H9 (cell line): ENCODE measurements at regions not wholly inside any gene's neighbourhood (a gene's known extent, or its start where the extent isn't known, plus 50 kb on each side); places are given as distances from the start of the nearest gene placed in this dataset.

Experiments
- DNase-seq: peaks from one replicate; pipeline ENCODE4 v3.0.0-alpha.2; 2017
- H2AFZ ChIP-seq: one replicate; pipeline ENCODE4 v1.6.1; 2013; ENCODE audit warnings: mild to moderate bottlenecking, low read length, control low read depth, moderate library complexity
- H2AK5ac ChIP-seq: 2 replicates; pipeline ENCODE4 v1.6.1; 2013; ENCODE audit warnings: low read length, control low read depth, mixed read lengths; ENCODE audit not compliant: insufficient read length
- H2BK120ac ChIP-seq: one replicate; pipeline ENCODE4 v1.6.1; 2013; ENCODE audit warnings: low read depth, mild to moderate bottlenecking, low read length, control low read depth, inconsistent platforms; ENCODE audit not compliant: poor library complexity, severe bottlenecking
- H2BK12ac ChIP-seq: 2 replicates; pipeline ENCODE4 v1.6.1; 2013; ENCODE audit warnings: low read length, control low read depth, mixed read lengths, low read depth; ENCODE audit not compliant: insufficient read length
- H2BK15ac ChIP-seq: 2 replicates; pipeline ENCODE4 v1.6.1; 2013; ENCODE audit warnings: low read depth, low read length, control low read depth
- H2BK20ac ChIP-seq: one replicate; pipeline ENCODE4 v1.6.1; 2013; ENCODE audit warnings: low read depth, mild to moderate bottlenecking, low read length, control low read depth, inconsistent platforms; ENCODE audit not compliant: poor library complexity, severe bottlenecking
- H2BK5ac ChIP-seq: 2 replicates; pipeline ENCODE4 v1.6.1; 2013; ENCODE audit warnings: low read length, control low read depth, mixed read lengths; ENCODE audit not compliant: insufficient read length
- H3K14ac ChIP-seq: 2 replicates; pipeline ENCODE4 v1.6.1; 2013; ENCODE audit warnings: low read length, control low read depth; ENCODE audit not compliant: insufficient read depth
- H3K18ac ChIP-seq: 2 replicates; pipeline ENCODE4 v1.6.1; 2013; ENCODE audit warnings: low read depth, mild to moderate bottlenecking, mixed read lengths, low read length, control low read depth; ENCODE audit not compliant: insufficient read length
- H3K23ac ChIP-seq: 2 replicates; pipeline ENCODE4 v1.6.1; 2013; ENCODE audit warnings: low read length, control low read depth, mixed read lengths, low read depth; ENCODE audit not compliant: insufficient read length
- H3K23me2 ChIP-seq: 2 replicates; pipeline ENCODE4 v1.6.1; 2013; ENCODE audit warnings: low read depth, mild to moderate bottlenecking, mixed read lengths, low read length, control low read depth; ENCODE audit not compliant: insufficient read length, poor library complexity, severe bottlenecking
- H3K27ac ChIP-seq: 2 replicates; pipeline ENCODE4 v1.5.1; 2013; ENCODE audit warnings: low read length, control low read depth, mixed read lengths, low read depth; ENCODE audit not compliant: insufficient read length
- H3K27me3 ChIP-seq: 2 replicates; pipeline ENCODE4 v1.6.1; 2013; ENCODE audit warnings: low read length, control low read depth, inconsistent platforms; ENCODE audit not compliant: insufficient read depth
- H3K4ac ChIP-seq: 2 replicates; pipeline ENCODE4 v1.6.1; 2013; ENCODE audit warnings: low read depth, mild to moderate bottlenecking, control low read depth, inconsistent platforms, low read length, moderate library complexity
- H3K4me1 ChIP-seq: 2 replicates; pipeline ENCODE4 v1.6.1; 2013; ENCODE audit warnings: low read length, control low read depth, inconsistent platforms; ENCODE audit not compliant: insufficient read depth
- H3K4me2 ChIP-seq: 2 replicates; pipeline ENCODE4 v1.6.1; 2013; ENCODE audit warnings: low read length, control low read depth, mixed read lengths; ENCODE audit not compliant: insufficient read length, insufficient read depth
- H3K56ac ChIP-seq: 2 replicates; pipeline ENCODE4 v1.6.1; 2013; ENCODE audit warnings: low read depth, mild to moderate bottlenecking, mixed read lengths, low read length, control low read depth; ENCODE audit not compliant: insufficient read length
- H3K79me1 ChIP-seq: 2 replicates; pipeline ENCODE4 v1.6.1; 2013; ENCODE audit warnings: low read depth, mild to moderate bottlenecking, moderate library complexity, low read length, control low read depth, inconsistent platforms; ENCODE audit not compliant: insufficient read depth, poor library complexity, severe bottlenecking
- H3K79me2 ChIP-seq: 2 replicates; pipeline ENCODE4 v1.6.1; 2013; ENCODE audit warnings: low read length, control low read depth, inconsistent platforms; ENCODE audit not compliant: insufficient read depth
- H3K9ac ChIP-seq: 2 replicates; pipeline ENCODE4 v1.6.1; 2013; ENCODE audit warnings: low read length, control low read depth, mixed read lengths; ENCODE audit not compliant: insufficient read length; ENCODE audit errors: extremely low read depth
- H3K9me3 ChIP-seq: one replicate; pipeline ENCODE4 v1.6.1; 2013; ENCODE audit warnings: low read depth, low read length, inconsistent platforms; ENCODE audit not compliant: control insufficient read depth
- H3T11ph ChIP-seq: one replicate; pipeline ENCODE4 v1.6.1; 2013; ENCODE audit warnings: mild to moderate bottlenecking, low read length, control low read depth, inconsistent platforms
- H4K20me1 ChIP-seq: one replicate; pipeline ENCODE4 v1.6.1; 2013; ENCODE audit not compliant: control insufficient read depth, insufficient read length, insufficient read depth
- H4K5ac ChIP-seq: 2 replicates; pipeline ENCODE4 v1.6.1; 2013; ENCODE audit warnings: low read depth, mild to moderate bottlenecking, mixed read lengths, low read length, control low read depth; ENCODE audit not compliant: insufficient read length
- H4K8ac ChIP-seq: replicated peaks from 2 replicates; pipeline ENCODE4 v1.6.1; 2013; ENCODE audit warnings: low read length, control low read depth, mixed read lengths, low read depth; ENCODE audit not compliant: insufficient read length
- H4K91ac ChIP-seq: 2 replicates; pipeline ENCODE4 v1.6.1; 2013; ENCODE audit warnings: low read depth, mild to moderate bottlenecking, moderate library complexity, mixed read lengths, low read length, control low read depth; ENCODE audit not compliant: insufficient read length
- H3K27ac Mint-ChIP-seq, 3 experiments: 2 replicates in 2 of 3; 3 replicates in 1 of 3; pipeline ENCODE4 v1.8.0; 2020 to 2021; ENCODE audit warnings: mixed read lengths in 3 of 3, mild to moderate bottlenecking in 1 of 3, moderate library complexity in 1 of 3
- H3K27me3 Mint-ChIP-seq: 2 replicates; pipeline ENCODE4 v1.8.0; 2021; ENCODE audit warnings: low read depth, mild to moderate bottlenecking, moderate library complexity, mixed read lengths
- H3K36me3 Mint-ChIP-seq, 3 experiments: 2 replicates in 2 of 3; 3 replicates in 1 of 3; pipeline ENCODE4 v1.8.0; 2020 to 2021; ENCODE audit warnings: low read depth in 3 of 3, mixed read lengths in 3 of 3; ENCODE audit not compliant: insufficient read depth in 1 of 3
- H3K4me1 Mint-ChIP-seq, 2 experiments: 2 replicates each; pipeline ENCODE4 v1.8.0; 2020; ENCODE audit warnings: mixed read lengths in 2 of 2
- H3K4me3 Mint-ChIP-seq, 2 experiments: 2 replicates in 1 of 2; 3 replicates in 1 of 2; pipeline ENCODE4 v1.8.0; 2020 to 2021; ENCODE audit warnings: mild to moderate bottlenecking in 2 of 2, mixed read lengths in 2 of 2, moderate library complexity in 1 of 2
- H3K9me3 Mint-ChIP-seq, 2 experiments: 2 replicates in 1 of 2; 3 replicates in 1 of 2; pipeline ENCODE4 v1.8.0; 2020; ENCODE audit warnings: mild to moderate bottlenecking in 2 of 2, mixed read lengths in 2 of 2, moderate library complexity in 1 of 2
- WGBS: extraction: QIAGEN DNeasy Blood & Tissue Kit; methylation state at CpG from one replicate; pipeline ENCODE4 v1.1.7; 2013; ENCODE audit warnings: missing lambda C conversion rate, low lambda C conversion rate, mixed read lengths; ENCODE audit not compliant: insufficient read length; ENCODE audit errors: extremely low coverage; 5-methylcytosine and 5-hydroxymethylcytosine counted together
- TF ChIP-seq, protein P1 (sequence below): fragments of 200-600 bp; sonication (generic); conservative IDR thresholded peaks from 3 replicates; pipeline ENCODE4 v1.8.0; 2021; ENCODE audit warnings: antibody characterized with exemption, mild to moderate bottlenecking

DNA sequence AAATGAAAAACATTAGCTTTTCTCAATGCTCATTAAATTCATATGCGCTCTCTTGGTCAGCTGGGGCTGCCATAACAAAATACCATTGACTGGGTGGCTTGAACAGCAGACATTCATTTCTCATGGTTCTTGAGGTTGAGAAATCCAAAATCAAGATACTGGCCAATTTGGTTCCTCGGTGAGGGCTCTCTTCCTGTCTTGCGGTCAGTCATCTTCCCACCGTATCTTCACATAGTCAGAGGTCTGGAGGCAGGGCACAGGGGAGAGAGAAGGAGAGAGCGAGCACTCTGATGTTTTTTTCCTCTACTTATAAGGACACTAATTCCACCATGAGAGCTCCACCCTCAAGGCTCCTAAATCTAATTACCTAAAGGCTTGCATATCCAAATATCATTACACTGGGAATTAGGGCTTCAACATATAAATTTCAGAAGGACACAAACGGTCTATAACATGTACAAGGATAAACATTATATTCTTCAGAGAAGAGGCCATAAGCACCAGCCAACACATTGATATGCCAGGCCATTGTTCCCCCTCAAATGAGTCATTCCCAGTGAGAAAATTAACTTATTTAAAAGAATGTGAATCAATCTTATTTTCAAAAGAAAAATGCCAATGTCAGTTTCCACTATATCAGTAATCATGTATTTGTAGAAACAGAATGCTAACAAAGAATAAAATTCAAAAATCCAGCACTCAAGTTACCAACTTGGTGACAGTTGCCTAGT lies 152.2 kb downstream of the BTG1 start:
- no peak overlapping the region for H3T11ph ChIP-seq
- no peak overlapping the region for H2AFZ ChIP-seq
- no peak overlapping the region for H2BK20ac ChIP-seq
- H3K9ac ChIP-seq, result no peak overlapping the region
- H3K4me1 Mint-ChIP-seq, result no peaks in the 10 kb centered on the region
- H3K4me1 ChIP-seq, result no peaks in the 10 kb centered on the region
- no peak overlapping the region for H3K27ac ChIP-seq
- H3K23ac ChIP-seq, result no peak overlapping the region
- H2BK15ac ChIP-seq, result no peak overlapping the region
- no peaks in the 10 kb centered on the region for H3K79me2 ChIP-seq
- no peaks in the 10 kb centered on the region for H3K36me3 Mint-ChIP-seq
- no peak overlapping the region for H3K4me3 Mint-ChIP-seq
- no peaks in the 10 kb centered on the region for H3K9me3 Mint-ChIP-seq
- H4K5ac ChIP-seq, result no peak overlapping the region
- H3K18ac ChIP-seq, result no peak overlapping the region
- no peak overlapping the region for H3K4me2 ChIP-seq
- H4K20me1 ChIP-seq, result no peaks in the 10 kb centered on the region
- H3K4ac ChIP-seq, result no peak overlapping the region
- H3K27me3 ChIP-seq, result no peaks in the 10 kb centered on the region
- no peak overlapping the region for H3K14ac ChIP-seq
- no CpG with 5 or more reads among the region's 6 CpGs for WGBS
- no peak overlapping the region; a peak in 1 of 7 replicates for H3K27ac Mint-ChIP-seq
- H3K56ac ChIP-seq, result no peak overlapping the region
- H4K8ac ChIP-seq, result no peak overlapping the region
- TF ChIP-seq, protein P1, sequence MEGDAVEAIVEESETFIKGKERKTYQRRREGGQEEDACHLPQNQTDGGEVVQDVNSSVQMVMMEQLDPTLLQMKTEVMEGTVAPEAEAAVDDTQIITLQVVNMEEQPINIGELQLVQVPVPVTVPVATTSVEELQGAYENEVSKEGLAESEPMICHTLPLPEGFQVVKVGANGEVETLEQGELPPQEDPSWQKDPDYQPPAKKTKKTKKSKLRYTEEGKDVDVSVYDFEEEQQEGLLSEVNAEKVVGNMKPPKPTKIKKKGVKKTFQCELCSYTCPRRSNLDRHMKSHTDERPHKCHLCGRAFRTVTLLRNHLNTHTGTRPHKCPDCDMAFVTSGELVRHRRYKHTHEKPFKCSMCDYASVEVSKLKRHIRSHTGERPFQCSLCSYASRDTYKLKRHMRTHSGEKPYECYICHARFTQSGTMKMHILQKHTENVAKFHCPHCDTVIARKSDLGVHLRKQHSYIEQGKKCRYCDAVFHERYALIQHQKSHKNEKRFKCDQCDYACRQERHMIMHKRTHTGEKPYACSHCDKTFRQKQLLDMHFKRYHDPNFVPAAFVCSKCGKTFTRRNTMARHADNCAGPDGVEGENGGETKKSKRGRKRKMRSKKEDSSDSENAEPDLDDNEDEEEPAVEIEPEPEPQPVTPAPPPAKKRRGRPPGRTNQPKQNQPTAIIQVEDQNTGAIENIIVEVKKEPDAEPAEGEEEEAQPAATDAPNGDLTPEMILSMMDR, result no peak
- H4K91ac ChIP-seq, result no peak overlapping the region
- H2BK120ac ChIP-seq, result no peak overlapping the region
- DNase-seq, result no peak
- H3K23me2 ChIP-seq, result no peaks in the 10 kb centered on the region
- H3K79me1 ChIP-seq, result no peaks in the 10 kb centered on the region
- no peak overlapping the region for H2BK5ac ChIP-seq
- no peaks in the 10 kb centered on the region for H3K9me3 ChIP-seq
- H2AK5ac ChIP-seq, result no peak overlapping the region
- H3K27me3 Mint-ChIP-seq, result no peaks in the 10 kb centered on the region; the same call in 1 of the 2 replicates
- no peak overlapping the region for H2BK12ac ChIP-seq
